ENCODE measurements at regions not wholly inside any gene's neighbourhood (a gene's known extent, or its start where the extent isn't known, plus 50 kb on each side); places are given as distances from the start of the nearest gene placed in this dataset.

- TF ChIP-seq TCF12 (IDR thresholded peaks at IDR 0.05; ENCODE audit: low read depth) (no peak), TEAD4 (IDR thresholded peaks at IDR 0.05) (no peak), EGR1 (IDR thresholded peaks at IDR 0.05) (no peak), RAD21 (IDR thresholded peaks at IDR 0.05; ENCODE audit: low read depth) (no peak), TAF1 (IDR thresholded peaks at IDR 0.05; ENCODE audit: low read depth) (no peak), FOXM1 (IDR thresholded peaks at IDR 0.05; ENCODE audit: borderline replicate concordance, low read depth) (no peak), REST (IDR thresholded peaks at IDR 0.05; ENCODE audit: low read depth) (no peak), NFIC (IDR thresholded peaks at IDR 0.05) (no peak), CREB1 (IDR thresholded peaks at IDR 0.05; ENCODE audit: low read depth) (no peak), YY1 (IDR thresholded peaks at IDR 0.05; ENCODE audit: low read depth) (no peak), ZBTB7A (IDR thresholded peaks at IDR 0.05; ENCODE audit: low read depth) (no peak), USF1 (IDR thresholded peaks at IDR 0.05) (no peak), CEBPB (IDR thresholded peaks at IDR 0.05) (no peak)
Measured at GRCh38 chr1:70863239-70863638, 184.4 kb downstream of the PTGER3 start.

- TF ChIP-seq RAD21 (IDR thresholded peaks at IDR 0.05; ENCODE audit: low read depth) (no peak), TAF1 (IDR thresholded peaks at IDR 0.05; ENCODE audit: low read depth) (no peak), EP300 (IDR thresholded peaks at IDR 0.05; ENCODE audit: borderline replicate concordance) (no peak), NFIC (IDR thresholded peaks at IDR 0.05) (no peak), MAX (IDR thresholded peaks at IDR 0.05) (no peak), FOXM1 (IDR thresholded peaks at IDR 0.05; ENCODE audit: borderline replicate concordance, low read depth) (no peak), CREB1 (IDR thresholded peaks at IDR 0.05; ENCODE audit: low read depth) (no peak), TEAD4 (IDR thresholded peaks at IDR 0.05) (no peak), EGR1 (IDR thresholded peaks at IDR 0.05) (no peak), TCF12 (IDR thresholded peaks at IDR 0.05; ENCODE audit: low read depth) (no peak), YY1 (IDR thresholded peaks at IDR 0.05; ENCODE audit: low read depth) (no peak), ZBTB7A (IDR thresholded peaks at IDR 0.05; ENCODE audit: low read depth) (no peak)
Measured at GRCh38 chr1:70864302-70864701, 183.3 kb downstream of the PTGER3 start.

- TF ChIP-seq MAX (IDR thresholded peaks at IDR 0.05) (no peak), EP300 (IDR thresholded peaks at IDR 0.05; ENCODE audit: borderline replicate concordance) (no peak), CREB1 (IDR thresholded peaks at IDR 0.05; ENCODE audit: low read depth) (no peak), EGR1 (IDR thresholded peaks at IDR 0.05) (no peak), TEAD4 (IDR thresholded peaks at IDR 0.05) (no peak), NFIC (IDR thresholded peaks at IDR 0.05) (no peak), CEBPB (IDR thresholded peaks at IDR 0.05) (no peak), TCF12 (IDR thresholded peaks at IDR 0.05; ENCODE audit: low read depth) (no peak)
Measured at GRCh38 chr1:70866542-70867264, 180.9 kb downstream of the PTGER3 start.

- TF ChIP-seq MAX (IDR thresholded peaks at IDR 0.05) = no peak
- no peak for TF ChIP-seq NFIC (IDR thresholded peaks at IDR 0.05)
- TF ChIP-seq USF1 (IDR thresholded peaks at IDR 0.05) = no peak
- no peak for TF ChIP-seq ZBTB7A (IDR thresholded peaks at IDR 0.05; ENCODE audit: low read depth)
- TF ChIP-seq TAF1 (IDR thresholded peaks at IDR 0.05; ENCODE audit: low read depth) = no peak
Measured at GRCh38 chr1:70871790-70872189, 175.8 kb downstream of the PTGER3 start.

GRCh38 chr1:70874063-70874462 lies 173.6 kb downstream of the PTGER3 start:
- TF ChIP-seq TCF12 (IDR thresholded peaks at IDR 0.05; ENCODE audit: low read depth) (no peak), REST (IDR thresholded peaks at IDR 0.05; ENCODE audit: low read depth) (no peak), TEAD4 (IDR thresholded peaks at IDR 0.05) (no peak), EP300 (IDR thresholded peaks at IDR 0.05; ENCODE audit: borderline replicate concordance) (no peak), ZBTB7A (IDR thresholded peaks at IDR 0.05; ENCODE audit: low read depth) (no peak), NFIC (IDR thresholded peaks at IDR 0.05) (no peak), TAF1 (IDR thresholded peaks at IDR 0.05; ENCODE audit: low read depth) (no peak), CEBPB (IDR thresholded peaks at IDR 0.05) (no peak), EGR1 (IDR thresholded peaks at IDR 0.05) (no peak), YY1 (IDR thresholded peaks at IDR 0.05; ENCODE audit: low read depth) (no peak)

- TF ChIP-seq EP300 (IDR thresholded peaks at IDR 0.05; ENCODE audit: borderline replicate concordance) = no peak
- no peak for TF ChIP-seq CREB1 (IDR thresholded peaks at IDR 0.05; ENCODE audit: low read depth)
- TF ChIP-seq YY1 (IDR thresholded peaks at IDR 0.05; ENCODE audit: low read depth) = no peak
Measured at GRCh38 chr1:70874818-70875217, 172.8 kb downstream of the PTGER3 start.
